ENCODE measurements at regions not wholly inside any gene's neighbourhood (a gene's known extent, or its start where the extent isn't known, plus 50 kb on each side); places are given as distances from the start of the nearest gene placed in this dataset.
"Not testable (repeated sequence)": the region's sequence is repeated elsewhere in the genome, so short reads cannot be mapped to it uniquely, and the experiment has no call there.

GRCh38 chr18:961644-962355, 57.1 kb downstream of the ADCYAP1 start:
- DNase-seq (ENCODE audit: low read depth in 3 of 3, low spot score in 2 of 3): peak; percentile 6 to 29 (median 13)

GRCh38 chr18:963276-963675, 58.6 kb downstream of the ADCYAP1 start:
- DNase-seq (ENCODE audit: low read depth in 3 of 3, low spot score in 2 of 3): no peak

- no peak for DNase-seq (ENCODE audit: low read depth in 3 of 3, low spot score in 2 of 3)
These were observed 61.5 kb downstream of the ADCYAP1 start for GRCh38 chr18:965921-966758.

GRCh38 chr18:966759-967576, 62.3 kb downstream of the ADCYAP1 start:
- DNase-seq (ENCODE audit: low read depth in 3 of 3, low spot score in 2 of 3): no peak

GRCh38 chr18:968910-969309, 64.2 kb downstream of the ADCYAP1 start:
- not testable (repeated sequence) for DNase-seq (ENCODE audit: low read depth in 3 of 3, low spot score in 2 of 3)

- not testable (repeated sequence) for DNase-seq (ENCODE audit: low read depth in 3 of 3, low spot score in 2 of 3)
These were observed 64.6 kb downstream of the ADCYAP1 start for GRCh38 chr18:969311-969710.

GRCh38 chr18:974606-975005, 69.9 kb downstream of the ADCYAP1 start:
- DNase-seq (ENCODE audit: low read depth in 3 of 3, low spot score in 2 of 3): not testable (repeated sequence)

GRCh38 chr18:976393-977128, 71.9 kb downstream of the ADCYAP1 start:
- not testable (repeated sequence) for DNase-seq (ENCODE audit: low read depth in 3 of 3, low spot score in 2 of 3)

GRCh38 chr18:977327-977726, 72.7 kb downstream of the ADCYAP1 start:
- not testable (repeated sequence) for DNase-seq (ENCODE audit: low read depth in 3 of 3, low spot score in 2 of 3)

GRCh38 chr18:977732-978131, 73.1 kb downstream of the ADCYAP1 start:
- not testable (repeated sequence) for DNase-seq (ENCODE audit: low read depth in 3 of 3, low spot score in 2 of 3)

- no peak for DNase-seq (ENCODE audit: low read depth in 3 of 3, low spot score in 2 of 3)
These were observed 75.9 kb downstream of the ADCYAP1 start for GRCh38 chr18:980586-980985.

- no peak for DNase-seq (ENCODE audit: low read depth in 3 of 3, low spot score in 2 of 3)
These were observed 79.3 kb downstream of the ADCYAP1 start for GRCh38 chr18:984004-984403.

- no peak for DNase-seq (ENCODE audit: low read depth in 3 of 3, low spot score in 2 of 3)
These were observed 80.6 kb downstream of the ADCYAP1 start for GRCh38 chr18:985212-985661.

- DNase-seq (ENCODE audit: low read depth in 3 of 3, low spot score in 2 of 3): no peak
These were observed 81.4 kb downstream of the ADCYAP1 start for GRCh38 chr18:986051-986450.

- no peak for DNase-seq (ENCODE audit: low read depth in 3 of 3, low spot score in 2 of 3)
These were observed 81.9 kb downstream of the ADCYAP1 start for GRCh38 chr18:986552-986951.

- DNase-seq (ENCODE audit: low read depth in 3 of 3, low spot score in 2 of 3): no peak
These were observed 82.9 kb downstream of the ADCYAP1 start for GRCh38 chr18:987325-988186.

GRCh38 chr18:989425-989824, 84.8 kb downstream of the ADCYAP1 start:
- DNase-seq (ENCODE audit: low read depth in 3 of 3, low spot score in 2 of 3): no peak

GRCh38 chr18:990197-990596, 85.5 kb downstream of the ADCYAP1 start:
- DNase-seq (ENCODE audit: low read depth in 3 of 3, low spot score in 2 of 3): no peak

GRCh38 chr18:991441-991840, 86.8 kb downstream of the ADCYAP1 start:
- DNase-seq (ENCODE audit: low read depth in 3 of 3, low spot score in 2 of 3): no peak
